IMR-90 (cell line): ENCODE measurements at regions not wholly inside any gene's neighbourhood (a gene's known extent, or its start where the extent isn't known, plus 50 kb on each side); places are given as distances from the start of the nearest gene placed in this dataset.

ENCODE experiments used
- ATAC-seq: fragments of 200-7000 bp; cut with Tn5 transposase; 2 replicates; pipeline ENCODE4 v1.9.1; 2020; ENCODE audit warnings: low read depth, mild to moderate bottlenecking, moderate library complexity
- BruUV-seq: library from RNA; stranded (reverse); fragments of 400-500 nt; replicated peaks from 2 replicates; lab custom pipeline; 2021; lab: Mats Ljungman, UMichigan
- CTCF ChIA-PET: fragments of 300-600 bp; formaldehyde crosslinking; extraction: SDS; loops from one replicate; lab custom pipeline; 2021; ENCODE audit warnings: antibody characterized with exemption; lab: Yijun Ruan, JAX
- POLR2A ChIA-PET: fragments of 300-600 bp; sonication (Branson Sonifier 250); formaldehyde crosslinking; loops from one replicate; lab custom pipeline; 2022; ENCODE audit warnings: antibody characterized with exemption; ENCODE audit not compliant: unreplicated experiment; lab: Charles Lee
- DNase-seq: peaks from one replicate; pipeline ENCODE4 v3.0.0; 2013
- H2AFZ ChIP-seq: replicated peaks from 2 replicates; pipeline ENCODE3; 2013; ENCODE audit warnings: low read length, mild to moderate bottlenecking; ENCODE audit not compliant: poor library complexity
- H2AK5ac ChIP-seq: 2 replicates; pipeline ENCODE4 v1.6.1; 2013; ENCODE audit warnings: low read depth, low read length, inconsistent platforms
- H2AK9ac ChIP-seq: replicated peaks from 2 replicates; pipeline ENCODE3; 2013; ENCODE audit warnings: mild to moderate bottlenecking, low read depth, low read length, moderate library complexity; ENCODE audit not compliant: poor library complexity
- H2BK120ac ChIP-seq: 2 replicates; pipeline ENCODE4 v1.6.1; 2013; ENCODE audit warnings: low read depth, low read length, inconsistent platforms
- H2BK15ac ChIP-seq: 3 replicates; pipeline ENCODE4 v1.6.1; 2013; ENCODE audit warnings: low read depth, low read length, inconsistent platforms
- H2BK20ac ChIP-seq: 2 replicates; pipeline ENCODE4 v1.6.1; 2013; ENCODE audit warnings: low read depth, mild to moderate bottlenecking, inconsistent platforms, low read length, moderate library complexity
- H2BK5ac ChIP-seq: 2 replicates; pipeline ENCODE4 v1.6.1; 2013; ENCODE audit warnings: mild to moderate bottlenecking, low read depth, low read length, inconsistent platforms; ENCODE audit not compliant: poor library complexity, severe bottlenecking
- H3K14ac ChIP-seq: replicated peaks from 2 replicates; pipeline ENCODE4 v1.6.1; 2013; ENCODE audit warnings: low read depth, low read length, inconsistent platforms
- H3K18ac ChIP-seq: 2 replicates; pipeline ENCODE4 v1.6.1; 2013; ENCODE audit warnings: low read depth, low read length, control low read depth
- H3K23ac ChIP-seq: 2 replicates; pipeline ENCODE4 v1.6.1; 2013; ENCODE audit warnings: low read depth, low read length, inconsistent platforms
- H3K27ac ChIP-seq: 2 replicates; pipeline ENCODE4 v1.5.1; 2013; ENCODE audit warnings: mild to moderate bottlenecking, control low read depth, low read length; ENCODE audit not compliant: insufficient read depth
- H3K27me3 ChIP-seq: 2 replicates; pipeline ENCODE4 v1.6.1; 2013; ENCODE audit warnings: low read length; ENCODE audit not compliant: control insufficient read depth, insufficient read depth
- H3K36me3 ChIP-seq: 2 replicates; pipeline ENCODE4 v1.6.1; 2013; ENCODE audit warnings: low read length, mixed read lengths; ENCODE audit not compliant: control insufficient read depth, insufficient read depth
- H3K4ac ChIP-seq: 2 replicates; pipeline ENCODE4 v1.6.1; 2013; ENCODE audit warnings: low read depth, low read length, inconsistent platforms
- H3K4me1 ChIP-seq: 2 replicates; pipeline ENCODE4 v1.6.1; 2013; ENCODE audit warnings: low read length, mixed read lengths; ENCODE audit not compliant: control insufficient read depth, insufficient read depth
- H3K4me2 ChIP-seq: 2 replicates; pipeline ENCODE4 v1.6.1; 2013; ENCODE audit warnings: low read depth, mild to moderate bottlenecking, control low read depth, low read length, moderate library complexity
- H3K4me3 ChIP-seq: 2 replicates; pipeline ENCODE4 v1.5.1; 2013; ENCODE audit warnings: low read depth, mild to moderate bottlenecking, control low read depth, low read length, moderate library complexity; ENCODE audit not compliant: insufficient read depth
- H3K56ac ChIP-seq: 2 replicates; pipeline ENCODE4 v1.6.1; 2013; ENCODE audit warnings: low read length, inconsistent platforms; ENCODE audit not compliant: insufficient read depth; ENCODE audit errors: extremely low read depth
- H3K79me1 ChIP-seq, 2 experiments: 2 replicates each; pipeline ENCODE4 v1.6.1; 2013; ENCODE audit warnings: low read length in 2 of 2, inconsistent platforms in 1 of 2, low read depth in 1 of 2
- H3K9ac ChIP-seq: 2 replicates; pipeline ENCODE4 v1.6.1; 2013; ENCODE audit warnings: low read depth, low read length, control low read depth
- H3K9me1 ChIP-seq: 2 replicates; pipeline ENCODE4 v1.6.1; 2013; ENCODE audit warnings: low read length, inconsistent platforms; ENCODE audit not compliant: insufficient read depth
- H3K9me3 ChIP-seq: 2 replicates; pipeline ENCODE4 v1.6.1; 2013; ENCODE audit warnings: low read length; ENCODE audit not compliant: control insufficient read depth, insufficient read depth
- H4K20me1 ChIP-seq: 2 replicates; pipeline ENCODE4 v1.6.1; 2013; ENCODE audit warnings: low read length, inconsistent platforms; ENCODE audit not compliant: insufficient read depth
- H4K5ac ChIP-seq: 2 replicates; pipeline ENCODE4 v1.6.1; 2013; ENCODE audit warnings: mild to moderate bottlenecking, low read depth, low read length, control low read depth
- H4K8ac ChIP-seq, 2 experiments: 2 replicates each; pipeline ENCODE4 v1.6.1; 2013; ENCODE audit warnings: low read depth in 2 of 2, low read length in 2 of 2, control low read depth in 1 of 2, inconsistent platforms in 1 of 2
- H4K91ac ChIP-seq: 2 replicates; pipeline ENCODE4 v1.6.1; 2013; ENCODE audit warnings: low read depth, low read length, inconsistent platforms; ENCODE audit not compliant: insufficient read depth
- CEBPB ChIP-seq: IDR thresholded peaks from 2 replicates; pipeline ENCODE4 v1.6.1; 2012; ENCODE audit warnings: low read depth, low read length, improper control_type of control experiment
- NFE2L2 ChIP-seq: fragments of 150-350 bp; IDR thresholded peaks from 2 replicates; pipeline ENCODE4 v1.6.1; 2016; ENCODE audit warnings: low read depth, mild to moderate bottlenecking, low read length
- RAD21 ChIP-seq: IDR thresholded peaks from 2 replicates; pipeline ENCODE4 v1.6.1; 2012; ENCODE audit warnings: low read length, improper control_type of control experiment
- SMC3 ChIP-seq: fragments of 150-350 bp; IDR thresholded peaks from 2 replicates; pipeline ENCODE4 v1.6.1; 2016; ENCODE audit warnings: low read depth, mild to moderate bottlenecking, antibody characterized with exemption, low read length, moderate library complexity
- dilution Hi-C: fragments of 300-500 bp; cut with HindIII; formaldehyde crosslinking; loops from one replicate; pipeline ENCODE4 v1.14.3; 2018; ENCODE audit warnings: low sequenced_read_pairs; ENCODE audit not compliant: unreplicated experiment
- in situ Hi-C: fragments of 300-500 bp; cut with MboI; formaldehyde crosslinking; loops from 3 replicates; pipeline ENCODE4 v1.14.3; 2019; ENCODE audit warnings: low sequenced_read_pairs, inconsistent platforms, mixed read lengths
- intact Hi-C: fragments of 100-400 bp; cut with micrococcal nuclease; formaldehyde crosslinking; loops from 2 replicates; pipeline ENCODE4 v1.10.0; 2022
- TF ChIP-seq, protein P1 (sequence below): fragments of 150-350 bp; IDR thresholded peaks from 2 replicates; pipeline ENCODE4 v1.6.1; 2016; ENCODE audit warnings: low read depth, mild to moderate bottlenecking, low read length, moderate library complexity, borderline replicate concordance
- TF ChIP-seq, protein P2 (sequence below): conservative IDR thresholded peaks from 2 replicates; pipeline ENCODE4 v1.5.1; 2012; ENCODE audit warnings: mild to moderate bottlenecking, low read depth, low read length, improper control_type of control experiment

- no peak overlapping the region for H3K14ac ChIP-seq
- H3K27me3 ChIP-seq: no peaks in the 10 kb centered on the region
- intact Hi-C loops (no loop called here), dilution Hi-C loops (no loop called here), in situ Hi-C loops (no loop called here)
- no peak overlapping the region for H4K5ac ChIP-seq
- no peaks in the 10 kb centered on the region for H3K36me3 ChIP-seq
- H3K27ac ChIP-seq: no peak overlapping the region
- BruUV-seq: no TSS peak
- no peak overlapping the region for H3K56ac ChIP-seq
- H2AK9ac ChIP-seq: no peak overlapping the region
- no peak overlapping the region for H2BK120ac ChIP-seq
- DNase-seq (no peak), ATAC-seq (no peak)
- H3K79me1 ChIP-seq: no peaks in the 10 kb centered on the region
- H4K91ac ChIP-seq: no peak overlapping the region
- H4K20me1 ChIP-seq: no peaks in the 10 kb centered on the region
- H3K4me1 ChIP-seq: no peaks in the 10 kb centered on the region
- no peak overlapping the region for H2AK5ac ChIP-seq
- H2AFZ ChIP-seq: no peak overlapping the region
- 0 out of 2 replicates have a peak, but pooled peaks cover 7% of the 10 kb centered on the region for H3K9me1 ChIP-seq
- no peak overlapping the region for H4K8ac ChIP-seq
- H2BK20ac ChIP-seq: no peak overlapping the region
- no peak overlapping the region for H2BK15ac ChIP-seq
- ChIA-PET CTCF (no interaction called here), POLR2A (no interaction called here)
- H3K18ac ChIP-seq: no peak overlapping the region
- H3K9me3 ChIP-seq: no peaks in the 10 kb centered on the region
- H3K4ac ChIP-seq: no peak overlapping the region
- H3K23ac ChIP-seq: no peak overlapping the region
- H2BK5ac ChIP-seq: no peak overlapping the region
- no peak overlapping the region for H3K9ac ChIP-seq
- TF ChIP-seq CEBPB: no peak
- no peak for TF ChIP-seq NFE2L2
- no peak for TF ChIP-seq RAD21
- TF ChIP-seq, protein P1, sequence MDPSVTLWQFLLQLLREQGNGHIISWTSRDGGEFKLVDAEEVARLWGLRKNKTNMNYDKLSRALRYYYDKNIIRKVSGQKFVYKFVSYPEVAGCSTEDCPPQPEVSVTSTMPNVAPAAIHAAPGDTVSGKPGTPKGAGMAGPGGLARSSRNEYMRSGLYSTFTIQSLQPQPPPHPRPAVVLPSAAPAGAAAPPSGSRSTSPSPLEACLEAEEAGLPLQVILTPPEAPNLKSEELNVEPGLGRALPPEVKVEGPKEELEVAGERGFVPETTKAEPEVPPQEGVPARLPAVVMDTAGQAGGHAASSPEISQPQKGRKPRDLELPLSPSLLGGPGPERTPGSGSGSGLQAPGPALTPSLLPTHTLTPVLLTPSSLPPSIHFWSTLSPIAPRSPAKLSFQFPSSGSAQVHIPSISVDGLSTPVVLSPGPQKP: no peak
- TF ChIP-seq, protein P2, sequence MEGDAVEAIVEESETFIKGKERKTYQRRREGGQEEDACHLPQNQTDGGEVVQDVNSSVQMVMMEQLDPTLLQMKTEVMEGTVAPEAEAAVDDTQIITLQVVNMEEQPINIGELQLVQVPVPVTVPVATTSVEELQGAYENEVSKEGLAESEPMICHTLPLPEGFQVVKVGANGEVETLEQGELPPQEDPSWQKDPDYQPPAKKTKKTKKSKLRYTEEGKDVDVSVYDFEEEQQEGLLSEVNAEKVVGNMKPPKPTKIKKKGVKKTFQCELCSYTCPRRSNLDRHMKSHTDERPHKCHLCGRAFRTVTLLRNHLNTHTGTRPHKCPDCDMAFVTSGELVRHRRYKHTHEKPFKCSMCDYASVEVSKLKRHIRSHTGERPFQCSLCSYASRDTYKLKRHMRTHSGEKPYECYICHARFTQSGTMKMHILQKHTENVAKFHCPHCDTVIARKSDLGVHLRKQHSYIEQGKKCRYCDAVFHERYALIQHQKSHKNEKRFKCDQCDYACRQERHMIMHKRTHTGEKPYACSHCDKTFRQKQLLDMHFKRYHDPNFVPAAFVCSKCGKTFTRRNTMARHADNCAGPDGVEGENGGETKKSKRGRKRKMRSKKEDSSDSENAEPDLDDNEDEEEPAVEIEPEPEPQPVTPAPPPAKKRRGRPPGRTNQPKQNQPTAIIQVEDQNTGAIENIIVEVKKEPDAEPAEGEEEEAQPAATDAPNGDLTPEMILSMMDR: no peak
- no peak for TF ChIP-seq SMC3
- no peak overlapping the region for H3K4me2 ChIP-seq
- no peak overlapping the region for H3K4me3 ChIP-seq
Measured at GRCh38 chr4:26127851-26128337, 192.9 kb upstream of the RBPJ start.
